CD8-positive, alpha-beta memory T cell (primary cell): ENCODE measurements at regions not wholly inside any gene's neighbourhood (a gene's known extent, or its start where the extent isn't known, plus 50 kb on each side); places are given as distances from the start of the nearest gene placed in this dataset.

Experiments used
- CTCF ChIA-PET: fragments of 350-600 bp; sonication (Branson Sonifier 250); formaldehyde crosslinking; loops from one replicate; lab custom pipeline; 2021; ENCODE audit warnings: antibody characterized with exemption; lab: Charles Lee
- POLR2A ChIA-PET: fragments of 350-600 bp; sonication (Branson Sonifier 250); formaldehyde crosslinking; loops from one replicate; lab custom pipeline; 2021; ENCODE audit warnings: antibody characterized with exemption; lab: Charles Lee
- DNase-seq, 5 donors: peaks; one replicate each; pipeline versions ENCODE4 v3.0.0 to v3.0.0-alpha.2; 2020 to 2022; ENCODE audit warnings: mixed read lengths in 1 of 5
- H3K27ac ChIP-seq: one replicate; pipeline ENCODE4 v1.7.0; 2013; ENCODE audit warnings: low read depth, mild to moderate bottlenecking, low read length, moderate library complexity
- H3K27me3 ChIP-seq: 2 replicates; pipeline ENCODE4 v1.7.0; 2013; ENCODE audit warnings: low read length, mild to moderate bottlenecking; ENCODE audit not compliant: insufficient read depth, poor library complexity, severe bottlenecking
- H3K36me3 ChIP-seq: 2 replicates; pipeline ENCODE4 v1.7.0; 2013; ENCODE audit warnings: mild to moderate bottlenecking, low read length, moderate library complexity; ENCODE audit not compliant: insufficient read depth
- H3K4me1 ChIP-seq: 2 replicates; pipeline ENCODE4 v1.7.0; 2013; ENCODE audit warnings: mild to moderate bottlenecking, low read length, moderate library complexity; ENCODE audit not compliant: insufficient read depth
- H3K4me3 ChIP-seq: 2 replicates; pipeline ENCODE4 v1.7.0; 2013; ENCODE audit warnings: mild to moderate bottlenecking, low read length
- H3K9me3 ChIP-seq: 2 replicates; pipeline ENCODE4 v1.7.0; 2013; ENCODE audit warnings: mild to moderate bottlenecking, low read length
- H3K27ac Mint-ChIP-seq, 8 donors: one replicate each; pipeline ENCODE4 v1.8.0; 2020 to 2021; ENCODE audit warnings: mixed read lengths in 8 of 8, mild to moderate bottlenecking in 6 of 8, inconsistent platforms in 3 of 8, moderate library complexity in 3 of 8
- H3K27me3 Mint-ChIP-seq, 2 donors: one replicate each; pipeline ENCODE4 v1.8.0; 2020 to 2021; ENCODE audit warnings: mixed read lengths in 2 of 2, mild to moderate bottlenecking in 1 of 2, moderate library complexity in 1 of 2
- H3K36me3 Mint-ChIP-seq, 3 donors: one replicate each; pipeline ENCODE4 v1.8.0; 2020 to 2021; ENCODE audit warnings: mixed read lengths in 3 of 3, inconsistent platforms in 1 of 3, mild to moderate bottlenecking in 1 of 3
- H3K4me1 Mint-ChIP-seq, 3 donors: one replicate each; pipeline ENCODE4 v1.8.0; 2020 to 2021; ENCODE audit warnings: mixed read lengths in 3 of 3, inconsistent platforms in 1 of 3, mild to moderate bottlenecking in 1 of 3
- H3K4me3 Mint-ChIP-seq, 7 donors: one replicate each; pipeline ENCODE4 v1.8.0; 2020 to 2021; ENCODE audit warnings: mixed read lengths in 7 of 7, mild to moderate bottlenecking in 6 of 7, moderate library complexity in 4 of 7, inconsistent platforms in 2 of 7
- H3K9me3 Mint-ChIP-seq, 5 donors: one replicate each; pipeline ENCODE4 v1.8.0; 2020 to 2022; ENCODE audit warnings: mixed read lengths in 5 of 5, mild to moderate bottlenecking in 3 of 5, moderate library complexity in 2 of 5, inconsistent platforms in 1 of 5

DNA sequence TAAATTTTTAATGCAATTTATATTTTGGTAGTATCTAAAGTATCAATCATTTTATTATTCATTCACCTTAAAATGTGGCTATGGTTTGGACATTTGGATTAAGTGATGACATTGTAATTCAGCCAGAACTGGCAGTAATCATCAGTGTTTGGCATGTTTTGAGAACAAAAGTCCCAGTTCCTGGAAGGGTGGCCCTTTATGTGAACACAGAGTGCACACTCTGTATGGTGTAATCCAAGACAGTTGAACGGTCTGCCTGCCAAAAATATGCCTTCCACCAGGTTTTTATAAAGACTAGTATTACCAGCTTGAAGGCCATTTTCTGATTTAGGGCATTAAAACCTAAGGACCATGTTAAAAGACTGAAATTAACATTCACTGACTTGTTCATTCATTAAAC, 448.7 kb downstream of the LTN1 start:
- Mint-ChIP-seq H3K27ac (no peak overlapping the region), H3K36me3 (peaks cover 6 to 11% (median 6%) of the 10 kb centered on the region in 3 donors), H3K4me1 (no peaks in the 10 kb centered on the region), H3K4me3 (no peak overlapping the region), H3K27me3 (no peaks in the 10 kb centered on the region), H3K9me3 (peaks cover 0 to 1% (median 0%) of the 10 kb centered on the region in 5 donors)
- Histone ChIP-seq H3K4me3 (no peak overlapping the region), H3K27ac (no peak overlapping the region), H3K27me3 (no peaks in the 10 kb centered on the region), H3K4me1 (no peaks in the 10 kb centered on the region), H3K36me3 (no peaks in the 10 kb centered on the region), H3K9me3 (no peaks in the 10 kb centered on the region)
- CTCF ChIA-PET: no interaction called here
- DNase-seq: no peak
- POLR2A ChIA-PET: interaction anchor here (0.5 kb wide), 1 partner anchor 64 kb away, joined by 3 read pairs; no protein-coding TSS in a partner anchor

DNA sequence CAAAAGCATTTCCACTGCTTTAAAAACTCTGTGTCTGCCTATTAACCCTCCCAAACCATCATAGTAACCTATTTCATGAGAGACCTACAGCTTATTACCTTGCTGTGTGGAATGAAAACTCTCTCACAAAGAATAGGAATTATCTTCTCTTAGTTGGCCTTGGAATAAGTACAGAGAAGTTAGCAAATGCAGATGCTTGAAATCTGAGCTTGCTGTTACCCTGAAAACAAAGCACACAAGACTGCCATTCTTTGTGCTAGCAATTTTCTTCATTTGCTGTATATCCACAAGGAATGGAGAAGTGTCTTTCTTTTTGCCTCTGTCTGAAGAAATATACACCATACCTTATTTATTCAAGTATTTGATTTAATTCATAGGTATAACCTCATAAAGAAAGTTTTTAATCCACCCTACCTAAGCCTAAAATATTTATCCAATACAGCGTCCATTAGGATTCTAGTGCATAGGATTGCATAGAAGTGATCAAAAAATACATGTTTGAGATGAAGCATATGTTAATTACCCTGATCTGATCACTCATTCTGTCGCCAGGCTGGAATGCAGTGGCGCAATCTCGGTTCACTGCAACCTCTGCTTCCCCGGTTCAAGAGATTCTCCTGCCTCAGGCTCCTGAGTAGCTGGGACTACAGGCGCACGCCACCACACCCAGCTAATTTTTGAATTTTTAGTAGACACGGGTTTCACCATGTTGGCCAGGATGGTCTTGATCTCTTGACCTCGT, 451.1 kb downstream of the LTN1 start:
- CTCF ChIA-PET: no interaction called here
- no peaks in the 10 kb centered on the region for H3K27me3 Mint-ChIP-seq

DNA sequence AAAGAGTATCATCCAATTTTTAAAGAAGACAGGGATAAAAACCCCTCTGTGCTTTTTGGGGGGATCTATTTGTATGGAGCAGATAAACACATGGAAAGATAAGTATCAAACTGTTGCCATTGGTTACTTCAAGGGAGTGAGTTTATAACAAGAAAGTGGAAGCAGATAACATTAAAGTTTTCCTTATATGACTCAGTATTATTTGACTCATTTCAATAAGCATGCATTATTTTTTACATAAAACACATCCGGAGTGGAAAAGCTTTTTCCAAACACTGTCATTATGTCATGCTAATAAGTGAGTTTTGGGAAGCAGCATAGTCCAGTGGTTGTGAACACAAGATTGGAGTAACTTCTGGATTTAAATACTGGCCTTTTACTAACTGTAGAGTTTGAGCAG, 452.2 kb downstream of the LTN1 start:
- Mint-ChIP-seq H3K9me3 (peaks cover 0 to 1% (median 0%) of the 10 kb centered on the region in 5 donors), H3K27me3 (no peaks in the 10 kb centered on the region), H3K4me1 (no peaks in the 10 kb centered on the region), H3K36me3 (peaks cover 0 to under 1% (median under 1%) of the 10 kb centered on the region in 3 donors), H3K27ac (no peak overlapping the region), H3K4me3 (no peak overlapping the region)
- no peak overlapping the region for H3K27ac ChIP-seq
- H3K36me3 ChIP-seq: no peaks in the 10 kb centered on the region
- no peaks in the 10 kb centered on the region for H3K4me1 ChIP-seq
- no peaks in the 10 kb centered on the region for H3K9me3 ChIP-seq
- POLR2A ChIA-PET: no interaction called here
- H3K4me3 ChIP-seq: no peak overlapping the region
- no peaks in the 10 kb centered on the region for H3K27me3 ChIP-seq
- CTCF ChIA-PET: no interaction called here
- DNase-seq: no peak

More for the DNA sequence above, 451.1 kb downstream of the LTN1 start:
- Mint-ChIP-seq H3K4me1 (no peaks in the 10 kb centered on the region), H3K4me3 (no peak overlapping the region), H3K27ac (no peak overlapping the region), H3K36me3 (peaks cover 4 to 11% (median 6%) of the 10 kb centered on the region in 3 donors), H3K9me3 (peaks cover 0 to 1% (median 0%) of the 10 kb centered on the region in 5 donors)
- POLR2A ChIA-PET: no interaction called here
- H3K27ac ChIP-seq: no peak overlapping the region
- no peaks in the 10 kb centered on the region for H3K4me1 ChIP-seq
- no peaks in the 10 kb centered on the region for H3K27me3 ChIP-seq
- H3K9me3 ChIP-seq: no peaks in the 10 kb centered on the region
- no peak for DNase-seq
- H3K36me3 ChIP-seq: no peaks in the 10 kb centered on the region
- H3K4me3 ChIP-seq: no peak overlapping the region

DNA sequence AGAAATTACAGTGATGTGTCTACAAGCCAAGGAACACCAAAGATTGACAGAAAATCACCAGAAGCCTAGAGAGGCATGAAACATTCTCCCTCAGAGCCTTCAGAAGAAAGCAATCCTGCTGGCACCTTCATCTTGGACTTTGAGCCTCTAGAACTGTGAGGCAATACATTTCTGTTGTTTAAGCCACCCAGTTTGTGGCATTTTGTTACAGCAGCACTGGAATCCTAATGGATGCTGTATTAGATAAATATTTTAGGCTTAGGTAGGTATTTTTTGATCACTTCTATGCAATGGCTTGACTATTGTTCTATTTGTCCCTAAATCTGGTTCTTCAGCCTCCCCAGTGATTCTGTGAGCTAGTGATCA, 453.1 kb downstream of the LTN1 start:
- Mint-ChIP-seq H3K4me3 (no peak overlapping the region), H3K4me1 (no peaks in the 10 kb centered on the region), H3K27me3 (peaks cover 0 to 8% of the 10 kb centered on the region in 2 donors), H3K9me3 (peaks cover 0 to 1% (median 0%) of the 10 kb centered on the region in 5 donors), H3K27ac (no peak overlapping the region), H3K36me3 (no peaks in the 10 kb centered on the region)
- ChIA-PET CTCF (no interaction called here), POLR2A (no interaction called here)
- Histone ChIP-seq H3K27me3 (no peaks in the 10 kb centered on the region), H3K4me1 (no peaks in the 10 kb centered on the region), H3K4me3 (no peak overlapping the region), H3K27ac (no peak overlapping the region), H3K36me3 (no peaks in the 10 kb centered on the region), H3K9me3 (no peaks in the 10 kb centered on the region)
- no peak for DNase-seq

DNA sequence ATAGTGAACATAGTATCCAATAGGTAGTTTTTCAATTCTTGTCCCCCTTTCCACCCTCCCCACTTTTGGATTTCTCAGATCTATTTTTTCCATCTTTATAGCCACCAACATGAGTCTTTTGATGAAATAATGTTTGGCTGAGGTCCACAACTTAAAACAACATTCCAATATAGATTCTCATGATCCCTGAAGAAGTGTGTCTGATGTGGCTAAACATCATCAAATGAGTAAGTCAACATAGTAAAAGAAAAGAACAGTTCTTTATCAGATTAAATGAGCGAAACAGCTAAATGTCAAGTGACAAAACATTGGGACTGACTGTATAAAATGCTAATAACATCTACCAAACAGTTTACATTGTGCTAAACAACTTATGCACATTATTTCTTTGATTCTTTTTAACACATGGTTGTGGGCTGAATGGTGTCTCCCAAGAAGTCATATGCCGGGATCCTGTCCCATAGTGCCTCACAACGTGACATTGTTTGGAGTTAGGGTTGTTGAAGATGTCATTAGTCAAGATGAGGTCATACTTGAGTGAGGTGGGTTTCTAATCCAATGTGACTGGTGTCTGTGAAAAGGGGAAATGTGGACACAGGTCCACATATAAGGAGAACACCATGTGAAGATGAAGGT, 453.6 kb downstream of the LTN1 start:
- Histone ChIP-seq H3K4me1 (no peaks in the 10 kb centered on the region), H3K27ac (no peak overlapping the region), H3K36me3 (no peaks in the 10 kb centered on the region), H3K4me3 (no peak overlapping the region), H3K9me3 (no peaks in the 10 kb centered on the region), H3K27me3 (no peaks in the 10 kb centered on the region)
- Mint-ChIP-seq H3K9me3 (peaks cover 0 to 1% (median 0%) of the 10 kb centered on the region in 5 donors), H3K27ac (no peak overlapping the region), H3K4me3 (no peak overlapping the region), H3K4me1 (no peaks in the 10 kb centered on the region), H3K36me3 (no peaks in the 10 kb centered on the region), H3K27me3 (peaks cover 0 to 8% of the 10 kb centered on the region in 2 donors)
- ChIA-PET POLR2A (no interaction called here), CTCF (no interaction called here)
- DNase-seq: no peak

DNA sequence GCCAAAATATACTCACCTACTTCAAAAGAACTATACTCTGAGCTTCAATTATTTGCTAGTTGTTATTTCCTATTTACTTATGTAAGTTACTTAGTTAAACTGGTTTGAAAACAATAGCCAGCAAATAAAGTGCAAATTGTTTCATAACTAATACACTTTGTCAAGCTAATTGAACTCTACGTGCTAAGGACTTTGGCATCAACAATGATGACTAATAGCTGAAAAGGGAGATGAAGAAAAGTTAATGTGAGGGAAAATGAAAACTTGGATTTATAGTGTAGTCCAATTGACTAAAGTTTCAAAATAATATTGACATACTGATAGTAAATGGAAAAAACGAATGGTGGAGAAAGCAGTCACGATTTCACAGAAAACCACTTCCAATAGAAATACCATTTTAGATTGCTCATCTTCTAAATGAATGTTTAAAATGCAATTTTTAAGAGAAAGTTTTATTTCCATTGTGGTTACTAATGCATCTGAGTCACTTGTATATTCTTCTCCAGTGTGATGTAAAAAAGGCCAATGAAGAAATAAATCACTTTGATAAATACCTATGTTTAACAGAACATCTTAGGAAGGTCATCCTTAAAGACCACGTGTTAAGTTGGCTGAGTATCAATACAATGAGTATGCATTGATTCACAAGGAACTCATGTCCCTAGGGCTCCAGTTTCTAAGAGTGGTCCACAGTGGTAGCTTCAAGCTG, 455.2 kb downstream of the LTN1 start:
- CTCF ChIA-PET: no interaction called here
- POLR2A ChIA-PET: no interaction called here
- no peak overlapping the region for H3K4me3 Mint-ChIP-seq

DNA sequence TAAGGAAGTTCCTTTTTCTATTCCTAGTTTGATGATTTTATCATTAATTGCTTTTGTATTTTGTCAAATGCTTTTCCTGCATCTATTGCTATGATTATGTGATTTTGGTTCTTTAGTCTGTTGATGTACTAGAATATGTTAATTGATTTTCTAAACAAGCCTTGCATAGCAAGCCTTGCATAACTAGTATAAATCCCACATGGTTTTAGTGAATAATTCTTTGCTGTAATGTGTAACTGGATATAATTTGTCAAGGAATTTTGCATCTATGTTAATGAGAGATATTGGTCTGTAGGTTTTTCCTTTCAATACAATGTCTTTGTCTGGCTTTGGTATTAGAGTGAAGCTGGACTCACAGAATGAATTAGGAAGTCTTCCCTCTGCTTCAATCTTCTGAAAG, 460.2 kb downstream of the LTN1 start:
- no peak for DNase-seq
- H3K36me3 Mint-ChIP-seq: peaks cover 0 to 6% (median 0%) of the 10 kb centered on the region in 3 donors
- Histone ChIP-seq H3K4me3 (no peak overlapping the region), H3K27me3 (no peaks in the 10 kb centered on the region), H3K4me1 (no peaks in the 10 kb centered on the region), H3K27ac (no peak overlapping the region), H3K36me3 (no peaks in the 10 kb centered on the region), H3K9me3 (no peaks in the 10 kb centered on the region)
- ChIA-PET POLR2A (no interaction called here), CTCF (interaction anchor here (1.1 kb wide), 1 partner anchor 213 kb away, joined by 3 read pairs; no protein-coding TSS in a partner anchor)
- H3K4me3 Mint-ChIP-seq: no peak overlapping the region
- peaks cover 12 to 46% of the 10 kb centered on the region in 2 donors for H3K27me3 Mint-ChIP-seq
- peaks cover 0 to 9% (median 0%) of the 10 kb centered on the region in 5 donors for H3K9me3 Mint-ChIP-seq
- H3K27ac Mint-ChIP-seq: no peak overlapping the region
- H3K4me1 Mint-ChIP-seq: no peaks in the 10 kb centered on the region

More for the DNA sequence above, 455.2 kb downstream of the LTN1 start:
- no peak overlapping the region for H3K27ac Mint-ChIP-seq
- H3K27me3 ChIP-seq: no peaks in the 10 kb centered on the region
- no peak for DNase-seq
- no peaks in the 10 kb centered on the region for H3K4me1 Mint-ChIP-seq
- peaks cover 3 to 19% of the 10 kb centered on the region in 2 donors for H3K27me3 Mint-ChIP-seq
- H3K27ac ChIP-seq: no peak overlapping the region
- H3K4me3 ChIP-seq: no peak overlapping the region
- no peaks in the 10 kb centered on the region for H3K36me3 Mint-ChIP-seq
- H3K9me3 ChIP-seq: no peaks in the 10 kb centered on the region
- no peaks in the 10 kb centered on the region for H3K4me1 ChIP-seq
- no peaks in the 10 kb centered on the region for H3K36me3 ChIP-seq
- H3K9me3 Mint-ChIP-seq: peaks cover 0 to 4% (median 0%) of the 10 kb centered on the region in 5 donors

DNA sequence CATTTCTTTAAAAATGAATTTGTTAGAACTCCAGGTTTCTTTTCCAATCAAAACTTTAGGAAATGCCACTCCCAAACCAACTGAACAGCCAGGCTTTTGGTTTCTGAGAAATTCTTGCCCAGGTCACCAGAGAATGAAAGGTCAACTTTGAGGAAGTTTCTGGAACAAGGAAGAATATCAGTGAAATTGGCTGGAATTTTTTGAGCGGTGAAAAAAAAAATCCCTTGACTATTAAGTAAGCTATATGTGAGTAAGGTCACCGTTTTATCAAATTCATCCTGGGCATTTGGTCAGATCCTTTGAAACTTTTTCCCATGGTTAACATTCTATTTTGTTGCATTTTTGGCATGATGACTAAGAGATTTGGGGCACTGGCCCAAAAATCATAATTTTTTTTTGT, 469.3 kb downstream of the LTN1 start:
- Mint-ChIP-seq H3K9me3 (no peaks in the 10 kb centered on the region), H3K4me1 (peaks cover 11 to 14% (median 11%) of the 10 kb centered on the region in 3 donors), H3K36me3 (peaks cover 0 to 4% (median 0%) of the 10 kb centered on the region in 3 donors), H3K27ac (no peak overlapping the region), H3K27me3 (peaks cover 2 to 13% of the 10 kb centered on the region in 2 donors), H3K4me3 (no peak overlapping the region)
- no peaks in the 10 kb centered on the region for H3K27me3 ChIP-seq
- H3K9me3 ChIP-seq: no peaks in the 10 kb centered on the region
- ChIA-PET POLR2A (no interaction called here), CTCF (no interaction called here)
- H3K4me1 ChIP-seq: no peaks in the 10 kb centered on the region
- no peak overlapping the region for H3K27ac ChIP-seq
- no peak for DNase-seq
- no peak overlapping the region for H3K4me3 ChIP-seq
- no peaks in the 10 kb centered on the region for H3K36me3 ChIP-seq
